Mesenchymal stem cell (in vitro differentiated cells and primary cell): ENCODE measurements at regions not wholly inside any gene's neighbourhood (a gene's known extent, or its start where the extent isn't known, plus 50 kb on each side); places are given as distances from the start of the nearest gene placed in this dataset.
A peak's percentile ranks its signal among the peaks of the same experiment; 100 is the strongest.

Experiments
- DNase-seq: peaks from one replicate; pipeline ENCODE4 v3.0.0-alpha.2; 2013
- H2AFZ ChIP-seq: one replicate; pipeline ENCODE4 v1.6.1; 2013; ENCODE audit warnings: low read depth, mild to moderate bottlenecking, control low read depth, inconsistent platforms, low read length, moderate library complexity
- H2AK5ac ChIP-seq: 2 replicates; pipeline ENCODE4 v1.6.1; 2013; ENCODE audit warnings: low read length, moderate library complexity, mild to moderate bottlenecking, inconsistent platforms; ENCODE audit not compliant: severe bottlenecking
- H2BK120ac ChIP-seq: one replicate; pipeline ENCODE4 v1.6.1; 2013; ENCODE audit warnings: low read depth, mild to moderate bottlenecking, inconsistent platforms, low read length, moderate library complexity
- H2BK12ac ChIP-seq, 2 experiments: one replicate each; pipeline ENCODE4 v1.6.1; 2013; ENCODE audit warnings: inconsistent platforms in 2 of 2, low read length in 2 of 2, mild to moderate bottlenecking in 2 of 2, moderate library complexity in 2 of 2, control low read depth in 1 of 2
- H2BK15ac ChIP-seq: one replicate; pipeline ENCODE4 v1.6.1; 2013; ENCODE audit warnings: mild to moderate bottlenecking, low read depth, inconsistent platforms; ENCODE audit not compliant: poor library complexity, severe bottlenecking
- H2BK5ac ChIP-seq: 2 replicates; pipeline ENCODE4 v1.6.1; 2013; ENCODE audit warnings: low read depth, mild to moderate bottlenecking, low read length, control low read depth, inconsistent platforms; ENCODE audit not compliant: poor library complexity, severe bottlenecking
- H3K14ac ChIP-seq, 2 experiments: one replicate each; pipeline ENCODE4 v1.6.1; 2013; ENCODE audit warnings: inconsistent platforms in 2 of 2, low read length in 2 of 2, control low read depth in 1 of 2, mild to moderate bottlenecking in 1 of 2, moderate library complexity in 1 of 2
- H3K18ac ChIP-seq, 2 experiments: one replicate each; pipeline ENCODE4 v1.6.1; 2013; ENCODE audit warnings: inconsistent platforms in 2 of 2, low read length in 2 of 2, control low read depth in 1 of 2, low read depth in 1 of 2, mild to moderate bottlenecking in 1 of 2
- H3K23ac ChIP-seq, 2 experiments: one replicate each; pipeline ENCODE4 v1.6.1; 2013; ENCODE audit warnings: inconsistent platforms in 2 of 2, low read length in 2 of 2, mild to moderate bottlenecking in 2 of 2, moderate library complexity in 2 of 2, control low read depth in 1 of 2
- H3K27ac ChIP-seq: 2 replicates; pipeline ENCODE4 v1.5.1; 2013; ENCODE audit warnings: mild to moderate bottlenecking, moderate library complexity, low read length, control low read depth, inconsistent platforms; ENCODE audit not compliant: poor library complexity, severe bottlenecking
- H3K27me3 ChIP-seq, 2 experiments: 2 replicates each; pipeline versions ENCODE4 v1.6.1 to v1.7.0; 2013; ENCODE audit warnings: low read length in 2 of 2, mild to moderate bottlenecking in 2 of 2, moderate library complexity in 2 of 2, control low read depth in 1 of 2, inconsistent platforms in 1 of 2; ENCODE audit not compliant: control insufficient read depth in 1 of 2, insufficient read depth in 1 of 2
- H3K36me3 ChIP-seq, 2 experiments: 2 replicates each; pipeline versions ENCODE4 v1.6.1 to v1.7.0; 2013; ENCODE audit warnings: low read length in 2 of 2, control low read depth in 1 of 2, inconsistent platforms in 1 of 2, low read depth in 1 of 2, mild to moderate bottlenecking in 1 of 2; ENCODE audit not compliant: insufficient read depth in 2 of 2, control insufficient read depth in 1 of 2
- H3K4ac ChIP-seq, 2 experiments: one replicate each; pipeline ENCODE4 v1.6.1; 2013; ENCODE audit warnings: inconsistent platforms in 2 of 2, low read length in 2 of 2, mild to moderate bottlenecking in 2 of 2, moderate library complexity in 2 of 2, control low read depth in 1 of 2, low read depth in 1 of 2
- H3K4me1 ChIP-seq: 2 replicates; pipeline ENCODE4 v1.6.1; 2013; ENCODE audit warnings: low read depth, low read length, control low read depth; ENCODE audit not compliant: control insufficient read depth, insufficient read depth
- H3K4me2 ChIP-seq: 2 replicates; pipeline ENCODE4 v1.6.1; 2013; ENCODE audit warnings: low read length, mild to moderate bottlenecking, inconsistent platforms; ENCODE audit not compliant: poor library complexity, severe bottlenecking
- H3K4me3 ChIP-seq, 2 experiments: 2 replicates each; pipeline versions ENCODE4 v1.5.1 to v1.7.0; 2013; ENCODE audit warnings: low read length in 2 of 2, mild to moderate bottlenecking in 2 of 2, control low read depth in 1 of 2, low read depth in 1 of 2; ENCODE audit not compliant: insufficient read depth in 1 of 2
- H3K79me1 ChIP-seq: replicated peaks from 2 replicates; pipeline ENCODE4 v1.6.1; 2013; ENCODE audit warnings: mild to moderate bottlenecking, control low read depth, low read length, inconsistent platforms; ENCODE audit not compliant: poor library complexity, severe bottlenecking
- H3K9ac ChIP-seq: 2 replicates; pipeline ENCODE4 v1.7.0; 2013; ENCODE audit warnings: mild to moderate bottlenecking, low read length, moderate library complexity
- H3K9me3 ChIP-seq: 2 replicates; pipeline ENCODE4 v1.7.0; 2013; ENCODE audit warnings: mild to moderate bottlenecking, low read length; ENCODE audit not compliant: control insufficient read depth
- H4K8ac ChIP-seq: one replicate; pipeline ENCODE4 v1.6.1; 2013; ENCODE audit warnings: inconsistent platforms, mild to moderate bottlenecking, low read length, moderate library complexity
- H4K91ac ChIP-seq: one replicate; pipeline ENCODE4 v1.6.1; 2013; ENCODE audit warnings: mild to moderate bottlenecking, low read length, inconsistent platforms
- WGBS: methylation state at CpG from one replicate; pipeline ENCODE4 v1.1.7; 2013; ENCODE audit warnings: mixed read lengths; 5-methylcytosine and 5-hydroxymethylcytosine counted together

DNA sequence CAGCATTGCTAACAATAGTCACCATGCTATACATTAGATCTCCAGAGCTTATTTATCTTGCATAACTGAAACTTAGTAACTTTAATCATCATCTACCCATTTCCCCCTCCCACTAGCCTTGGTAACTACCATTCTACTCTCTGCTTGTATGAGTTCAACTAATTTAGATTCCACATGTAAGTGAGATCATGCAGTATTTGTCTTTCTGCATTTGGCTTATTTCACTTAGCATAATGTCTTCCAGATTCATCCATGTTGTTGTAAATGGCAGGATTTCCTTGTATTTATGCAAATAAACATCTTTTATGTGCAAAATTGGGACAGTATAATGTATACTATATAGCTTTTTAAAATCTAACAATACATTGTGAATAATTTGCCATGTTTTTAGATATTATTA lies 66.0 kb upstream of the ZBED5 start:
- no peak overlapping the region for H2AK5ac ChIP-seq
- no peak overlapping the region for H3K4me2 ChIP-seq
- H2AFZ ChIP-seq: no peak overlapping the region
- H3K18ac ChIP-seq: no peak overlapping the region
- H3K23ac ChIP-seq: no peak overlapping the region
- no peak for DNase-seq
- no peak overlapping the region for H4K91ac ChIP-seq
- H3K79me1 ChIP-seq: no peaks in the 10 kb centered on the region
- H3K27ac ChIP-seq: no peak overlapping the region
- H3K9me3 ChIP-seq: no peaks in the 10 kb centered on the region
- H3K36me3 ChIP-seq: no peaks in the 10 kb centered on the region
- no peak overlapping the region for H4K8ac ChIP-seq
- H3K14ac ChIP-seq: no peak overlapping the region
- H3K4me3 ChIP-seq: no peak overlapping the region
- no peak overlapping the region for H2BK120ac ChIP-seq
- no peak overlapping the region for H2BK12ac ChIP-seq
- H3K27me3 ChIP-seq: no peaks in the 10 kb centered on the region
- H3K4ac ChIP-seq: no peak overlapping the region
- peaks cover 1% of the 10 kb centered on the region for H3K4me1 ChIP-seq
- no peak overlapping the region for H2BK5ac ChIP-seq
- H2BK15ac ChIP-seq: no peak overlapping the region
- no peak overlapping the region for H3K9ac ChIP-seq

GRCh38 chr11:10922892-10923291 lies 65.0 kb upstream of the ZBED5 start:
- Histone ChIP-seq H2AFZ (no peak overlapping the region), H3K14ac (no peak overlapping the region), H3K27me3 (no peaks in the 10 kb centered on the region), H4K8ac (no peak overlapping the region), H4K91ac (no peak overlapping the region), H3K4me2 (no peak overlapping the region), H2BK12ac (no peak overlapping the region), H3K4me1 (peaks cover 1% of the 10 kb centered on the region), H3K79me1 (no peaks in the 10 kb centered on the region), H3K4me3 (no peak overlapping the region), H2BK5ac (no peak overlapping the region), H3K23ac (no peak overlapping the region), H2BK120ac (no peak overlapping the region), H2AK5ac (no peak overlapping the region), H3K36me3 (no peaks in the 10 kb centered on the region), H3K9ac (no peak overlapping the region), H2BK15ac (no peak overlapping the region), H3K9me3 (no peaks in the 10 kb centered on the region), H3K27ac (no peak overlapping the region), H3K4ac (no peak overlapping the region), H3K18ac (no peak overlapping the region)
- WGBS: 90% methylated on average over 1 of the region's 1 CpG
- no peak for DNase-seq

DNA sequence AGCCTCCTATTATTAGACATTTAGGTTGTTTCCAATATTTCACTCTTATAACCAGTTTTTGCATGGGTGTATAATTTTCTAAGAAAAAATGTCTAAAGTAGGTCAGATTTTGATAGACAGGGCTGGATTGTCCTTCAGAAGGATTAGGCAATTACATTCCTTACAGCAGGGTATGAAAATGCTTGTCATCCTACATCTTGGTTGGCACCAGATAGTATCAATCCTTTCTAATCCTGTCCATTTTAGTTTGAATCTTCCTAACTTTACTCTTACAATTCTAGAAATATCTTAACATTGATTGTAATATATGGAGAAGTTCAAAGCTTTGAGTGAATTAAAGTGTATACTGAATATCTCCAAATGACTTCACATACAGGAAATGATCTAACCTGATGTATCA lies 63.0 kb upstream of the ZBED5 start:
- Histone ChIP-seq H3K23ac (no peak overlapping the region), H3K18ac (peak overlapping the region in 1 of 2 experiments; percentile 34)

GRCh38 chr11:10920205-10920604 lies 62.4 kb upstream of the ZBED5 start:
- H2BK12ac ChIP-seq: no peak overlapping the region
- no peak overlapping the region for H2BK15ac ChIP-seq
- H3K9ac ChIP-seq: no peak overlapping the region
- no peak overlapping the region for H3K4me2 ChIP-seq
- H2BK120ac ChIP-seq: no peak overlapping the region
- H3K27me3 ChIP-seq: no peaks in the 10 kb centered on the region
- DNase-seq: peak; percentile 87
- no peak overlapping the region for H3K27ac ChIP-seq
- H3K23ac ChIP-seq: no peak overlapping the region
- H3K14ac ChIP-seq: no peak overlapping the region
- no peaks in the 10 kb centered on the region for H3K4me1 ChIP-seq
- no peaks in the 10 kb centered on the region for H3K79me1 ChIP-seq
- no peak overlapping the region for H2AFZ ChIP-seq
- H2AK5ac ChIP-seq: no peak overlapping the region
- no CpG with 5 or more reads among the region's 1 CpG for WGBS
- H4K8ac ChIP-seq: no peak overlapping the region
- H2BK5ac ChIP-seq: no peak overlapping the region
- H3K4me3 ChIP-seq: no peak overlapping the region
- no peak overlapping the region for H3K18ac ChIP-seq
- H3K36me3 ChIP-seq: no peaks in the 10 kb centered on the region
- H4K91ac ChIP-seq: no peak overlapping the region
- H3K4ac ChIP-seq: no peak overlapping the region
- no peaks in the 10 kb centered on the region for H3K9me3 ChIP-seq

More for the DNA sequence above, 63.0 kb upstream of the ZBED5 start:
- Histone ChIP-seq H2BK12ac (no peak overlapping the region), H3K4me1 (no peaks in the 10 kb centered on the region), H3K9me3 (no peaks in the 10 kb centered on the region), H2BK5ac (no peak overlapping the region), H2BK15ac (no peak overlapping the region), H3K36me3 (no peaks in the 10 kb centered on the region), H2BK120ac (no peak overlapping the region), H4K91ac (no peak overlapping the region), H3K4me2 (no peak overlapping the region), H3K4me3 (no peak overlapping the region), H3K79me1 (no peaks in the 10 kb centered on the region), H2AK5ac (no peak overlapping the region), H3K9ac (no peak overlapping the region), H3K27me3 (no peaks in the 10 kb centered on the region), H3K27ac (no peak overlapping the region), H4K8ac (no peak overlapping the region), H3K4ac (no peak overlapping the region), H2AFZ (no peak overlapping the region), H3K14ac (no peak overlapping the region)
- no peak for DNase-seq
